ENCODE measurements at regions not wholly inside any gene's neighbourhood (a gene's known extent, or its start where the extent isn't known, plus 50 kb on each side); places are given as distances from the start of the nearest gene placed in this dataset.

GRCh38 chr1:67579623-67580394, 105.2 kb upstream of the GADD45A start:
- TF ChIP-seq CTCF (IDR thresholded peaks at IDR 0.05) = no peak
- no peak for TF ChIP-seq SP1 (CRISPR knock-in tag; conservative IDR thresholded peaks at IDR 0.05)
- TF ChIP-seq FOXP1 (CRISPR knock-in tag; IDR thresholded peaks at IDR 0.05; ENCODE audit: borderline replicate concordance) = no peak
- no peak for TF ChIP-seq ATF3 (CRISPR knock-in tag; conservative IDR thresholded peaks at IDR 0.05)
- TF ChIP-seq HMGXB4 (CRISPR knock-in tag; IDR thresholded peaks at IDR 0.05) = no peak
- no peak for TF ChIP-seq ELF4 (CRISPR knock-in tag; IDR thresholded peaks at IDR 0.05; ENCODE audit: low read depth)
- no peak for TF ChIP-seq KAT7 (CRISPR knock-in tag; IDR thresholded peaks at IDR 0.05; ENCODE audit: borderline replicate concordance)
- TF ChIP-seq ZNF232 (CRISPR knock-in tag; IDR thresholded peaks at IDR 0.05) = no peak
- TF ChIP-seq CREB1 (CRISPR knock-in tag; IDR thresholded peaks at IDR 0.05) = no peak
- no peak for TF ChIP-seq E2F4 (CRISPR knock-in tag; IDR thresholded peaks at IDR 0.05; ENCODE audit: borderline replicate concordance, low read depth)
